ENCODE measurements at regions not wholly inside any gene's neighbourhood (a gene's known extent, or its start where the extent isn't known, plus 50 kb on each side); places are given as distances from the start of the nearest gene placed in this dataset.

- Histone ChIP-seq H3K36me3 (ENCODE audit: low read depth) (no peaks in the 10 kb centered on the region), H3K4me1 (ENCODE audit: insufficient read depth, poor library complexity, severe bottlenecking) (no peaks in the 10 kb centered on the region), H3K27ac (ENCODE audit: poor library complexity, severe bottlenecking) (no peak overlapping the region), H3K27me3 (ENCODE audit: insufficient read depth, poor library complexity, severe bottlenecking) (no peaks in the 10 kb centered on the region), H3K4me3 (ENCODE audit: severe bottlenecking) (no peak overlapping the region), H3K9me3 (ENCODE audit: severe bottlenecking) (no peaks in the 10 kb centered on the region)
- TF ChIP-seq CTCF (IDR thresholded peaks at IDR 0.05; ENCODE audit: poor library complexity, severe bottlenecking), result no peak
- ATAC-seq (ENCODE audit: low read depth) (no peak), DNase-seq (ENCODE audit: low spot score) (no peak)
These were observed 184.1 kb upstream of the TP63 start for GRCh38 chr3:189446959-189447560.

- ATAC-seq (ENCODE audit: low read depth) (no peak), DNase-seq (ENCODE audit: low spot score) (no peak)
- no peaks in the 10 kb centered on the region for H3K27me3 ChIP-seq (ENCODE audit: insufficient read depth, poor library complexity, severe bottlenecking)
- no peaks in the 10 kb centered on the region for H3K36me3 ChIP-seq (ENCODE audit: low read depth)
- H3K9me3 ChIP-seq (ENCODE audit: severe bottlenecking), result no peaks in the 10 kb centered on the region
- TF ChIP-seq CTCF (IDR thresholded peaks at IDR 0.05; ENCODE audit: poor library complexity, severe bottlenecking), result no peak
- H3K4me3 ChIP-seq (ENCODE audit: severe bottlenecking), result no peak overlapping the region
- H3K4me1 ChIP-seq (ENCODE audit: insufficient read depth, poor library complexity, severe bottlenecking), result no peaks in the 10 kb centered on the region
- no peak overlapping the region for H3K27ac ChIP-seq (ENCODE audit: poor library complexity, severe bottlenecking)
These were observed 182.1 kb upstream of the TP63 start for GRCh38 chr3:189449084-189449483.

- peaks cover 9% of the 10 kb centered on the region for H3K4me1 ChIP-seq (ENCODE audit: insufficient read depth, poor library complexity, severe bottlenecking)
- no peaks in the 10 kb centered on the region for H3K27me3 ChIP-seq (ENCODE audit: insufficient read depth, poor library complexity, severe bottlenecking)
- H3K36me3 ChIP-seq (ENCODE audit: low read depth), result no peaks in the 10 kb centered on the region
- H3K27ac ChIP-seq (ENCODE audit: poor library complexity, severe bottlenecking), result no peak overlapping the region
- DNase-seq (ENCODE audit: low spot score) (no peak), ATAC-seq (ENCODE audit: low read depth) (no peak)
- TF ChIP-seq CTCF (IDR thresholded peaks at IDR 0.05; ENCODE audit: poor library complexity, severe bottlenecking), result no peak
- H3K9me3 ChIP-seq (ENCODE audit: severe bottlenecking), result no peaks in the 10 kb centered on the region
- H3K4me3 ChIP-seq (ENCODE audit: severe bottlenecking), result no peak overlapping the region
These were observed 176.2 kb upstream of the TP63 start for GRCh38 chr3:189455009-189455408.

GRCh38 chr3:189455641-189456417, 175.4 kb upstream of the TP63 start:
- H3K36me3 ChIP-seq (ENCODE audit: low read depth), result no peaks in the 10 kb centered on the region
- H3K27ac ChIP-seq (ENCODE audit: poor library complexity, severe bottlenecking), result no peak overlapping the region
- peaks cover 9% of the 10 kb centered on the region for H3K4me1 ChIP-seq (ENCODE audit: insufficient read depth, poor library complexity, severe bottlenecking)
- no peaks in the 10 kb centered on the region for H3K9me3 ChIP-seq (ENCODE audit: severe bottlenecking)
- no peak for DNase-seq (ENCODE audit: low spot score)
- H3K27me3 ChIP-seq (ENCODE audit: insufficient read depth, poor library complexity, severe bottlenecking), result no peaks in the 10 kb centered on the region
- no peak for TF ChIP-seq CTCF (IDR thresholded peaks at IDR 0.05; ENCODE audit: poor library complexity, severe bottlenecking)
- H3K4me3 ChIP-seq (ENCODE audit: severe bottlenecking), result no peak overlapping the region
- ATAC-seq (ENCODE audit: low read depth), result no peak

GRCh38 chr3:189457201-189457607, 174.0 kb upstream of the TP63 start:
- Histone ChIP-seq H3K9me3 (ENCODE audit: severe bottlenecking) (no peaks in the 10 kb centered on the region), H3K27me3 (ENCODE audit: insufficient read depth, poor library complexity, severe bottlenecking) (no peaks in the 10 kb centered on the region), H3K4me3 (ENCODE audit: severe bottlenecking) (no peak overlapping the region), H3K4me1 (ENCODE audit: insufficient read depth, poor library complexity, severe bottlenecking) (peaks cover 9% of the 10 kb centered on the region), H3K27ac (ENCODE audit: poor library complexity, severe bottlenecking) (peak overlapping the region; percentile 43), H3K36me3 (ENCODE audit: low read depth) (no peaks in the 10 kb centered on the region)
- no peak for TF ChIP-seq CTCF (IDR thresholded peaks at IDR 0.05; ENCODE audit: poor library complexity, severe bottlenecking)
- ATAC-seq (ENCODE audit: low read depth) (peak; percentile 82), DNase-seq (ENCODE audit: low spot score) (no peak)
